Fibroblast of lung (primary cell): ENCODE measurements at regions not wholly inside any gene's neighbourhood (a gene's known extent, or its start where the extent isn't known, plus 50 kb on each side); places are given as distances from the start of the nearest gene placed in this dataset.

Experiments
- DNase-seq, 2 donors: peaks; one replicate each; pipeline versions ENCODE4 v3.0.0 to v3.0.0-alpha.2; 2010; ENCODE audit warnings: low read depth in 2 of 2
- H2AFZ ChIP-seq: 2 replicates; pipeline ENCODE4 v1.5.1; 2012; ENCODE audit warnings: low read length, control low read depth, inconsistent platforms
- H3K27ac ChIP-seq: 2 replicates; pipeline ENCODE4 v1.5.1; 2011; ENCODE audit warnings: low read length, control low read depth; ENCODE audit not compliant: insufficient read depth
- H3K27me3 ChIP-seq: 2 replicates; pipeline ENCODE4 v1.5.1; 2011; ENCODE audit warnings: mild to moderate bottlenecking, low read length; ENCODE audit not compliant: control insufficient read depth, insufficient read depth
- H3K36me3 ChIP-seq: 2 replicates; pipeline ENCODE4 v1.5.1; 2011; ENCODE audit warnings: low read length; ENCODE audit not compliant: control insufficient read depth, insufficient read depth
- H3K4me1 ChIP-seq: 2 replicates; pipeline ENCODE4 v1.5.1; 2011; ENCODE audit warnings: low read length; ENCODE audit not compliant: control insufficient read depth, insufficient read depth; ENCODE audit errors: extremely low read depth
- H3K4me2 ChIP-seq: 2 replicates; pipeline ENCODE4 v1.5.1; 2011; ENCODE audit warnings: low read length, control low read depth; ENCODE audit not compliant: insufficient read depth; ENCODE audit errors: extremely low read depth
- H3K4me3 ChIP-seq, 4 experiments: fragments of 200-600 bp in 1 of 4; sonication (generic) in 1 of 4; replicated peaks in 1 of 4; 2 replicates each; pipeline ENCODE4 v1.5.1; 2011 to 2016; ENCODE audit warnings: low read length in 4 of 4, low read depth in 3 of 4, mild to moderate bottlenecking in 3 of 4, control low read depth in 2 of 4, inconsistent platforms in 1 of 4, mixed read lengths in 1 of 4; ENCODE audit not compliant: insufficient read depth in 1 of 4; ENCODE audit errors: control extremely low read depth in 1 of 4
- H3K79me2 ChIP-seq: 2 replicates; pipeline ENCODE4 v1.5.1; 2012; ENCODE audit warnings: mild to moderate bottlenecking, low read length, inconsistent platforms; ENCODE audit not compliant: control insufficient read depth, insufficient read depth
- H3K9ac ChIP-seq: 2 replicates; pipeline ENCODE4 v1.5.1; 2011; ENCODE audit warnings: mild to moderate bottlenecking, low read length, control low read depth; ENCODE audit not compliant: insufficient read depth
- H3K9me3 ChIP-seq: 2 replicates; pipeline ENCODE4 v1.5.1; 2012; ENCODE audit warnings: low read depth, low read length; ENCODE audit not compliant: control insufficient read depth, insufficient read depth
- H4K20me1 ChIP-seq: 2 replicates; pipeline ENCODE4 v1.5.1; 2011; ENCODE audit warnings: low read length; ENCODE audit not compliant: control insufficient read depth, insufficient read depth; ENCODE audit errors: extremely low read depth
- EZH2 ChIP-seq: IDR thresholded peaks from 2 replicates; pipeline ENCODE4 v1.5.1; 2012; ENCODE audit warnings: low read length, control low read depth, mild to moderate bottlenecking; ENCODE audit errors: missing control alignments
- TF ChIP-seq, protein P1 (sequence below), 2 donors: IDR thresholded peaks in 1 of 2; conservative IDR thresholded peaks in 1 of 2; 1 replicate in 1 of 2; 2 replicates in 1 of 2; pipeline ENCODE4 v1.5.1; 2011 to 2012; ENCODE audit warnings: low read length in 2 of 2, control low read depth in 1 of 2, inconsistent platforms in 1 of 2, low read depth in 1 of 2, mild to moderate bottlenecking in 1 of 2

DNA sequence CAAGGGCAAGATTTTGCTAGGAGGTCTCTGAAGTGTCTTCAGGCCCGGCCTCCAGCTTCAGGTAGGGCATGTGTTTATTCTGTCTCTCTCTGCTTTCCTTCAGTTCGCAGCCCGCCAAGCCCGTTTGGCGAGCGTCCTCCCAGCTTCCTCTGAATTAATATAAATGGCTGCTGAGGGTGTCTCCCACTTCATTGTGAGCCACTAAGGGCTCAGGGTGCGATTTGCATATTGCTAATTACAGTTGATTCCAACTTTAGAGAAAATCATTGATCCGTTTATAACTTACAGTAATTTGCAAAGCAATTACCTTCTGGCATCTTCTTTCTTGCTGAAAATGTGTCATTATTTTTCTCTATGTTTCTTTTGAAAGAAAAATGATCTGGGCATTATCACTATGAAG is 128.3 kb upstream of the SORCS3 start:
- no peaks in the 10 kb centered on the region for H3K36me3 ChIP-seq
- H3K9me3 ChIP-seq, result no peaks in the 10 kb centered on the region
- no peaks in the 10 kb centered on the region for H3K79me2 ChIP-seq
- no peaks in the 10 kb centered on the region for H3K4me1 ChIP-seq
- H2AFZ ChIP-seq, result no peak overlapping the region
- no peak for TF ChIP-seq EZH2
- TF ChIP-seq, protein P1, sequence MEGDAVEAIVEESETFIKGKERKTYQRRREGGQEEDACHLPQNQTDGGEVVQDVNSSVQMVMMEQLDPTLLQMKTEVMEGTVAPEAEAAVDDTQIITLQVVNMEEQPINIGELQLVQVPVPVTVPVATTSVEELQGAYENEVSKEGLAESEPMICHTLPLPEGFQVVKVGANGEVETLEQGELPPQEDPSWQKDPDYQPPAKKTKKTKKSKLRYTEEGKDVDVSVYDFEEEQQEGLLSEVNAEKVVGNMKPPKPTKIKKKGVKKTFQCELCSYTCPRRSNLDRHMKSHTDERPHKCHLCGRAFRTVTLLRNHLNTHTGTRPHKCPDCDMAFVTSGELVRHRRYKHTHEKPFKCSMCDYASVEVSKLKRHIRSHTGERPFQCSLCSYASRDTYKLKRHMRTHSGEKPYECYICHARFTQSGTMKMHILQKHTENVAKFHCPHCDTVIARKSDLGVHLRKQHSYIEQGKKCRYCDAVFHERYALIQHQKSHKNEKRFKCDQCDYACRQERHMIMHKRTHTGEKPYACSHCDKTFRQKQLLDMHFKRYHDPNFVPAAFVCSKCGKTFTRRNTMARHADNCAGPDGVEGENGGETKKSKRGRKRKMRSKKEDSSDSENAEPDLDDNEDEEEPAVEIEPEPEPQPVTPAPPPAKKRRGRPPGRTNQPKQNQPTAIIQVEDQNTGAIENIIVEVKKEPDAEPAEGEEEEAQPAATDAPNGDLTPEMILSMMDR (conservative IDR thresholded peaks at IDR 0.05 in 1 of 2, IDR thresholded peaks at IDR 0.05 in 1 of 2; ENCODE audit: low read depth in 1 of 2, low read length in 2 of 2), result no peak
- H4K20me1 ChIP-seq, result no peaks in the 10 kb centered on the region
- no peak overlapping the region for H3K9ac ChIP-seq
- no peak for DNase-seq
- H3K27ac ChIP-seq, result no peak overlapping the region
- no peak overlapping the region for H3K4me3 ChIP-seq
- no peaks in the 10 kb centered on the region for H3K27me3 ChIP-seq
- H3K4me2 ChIP-seq, result no peak overlapping the region

DNA sequence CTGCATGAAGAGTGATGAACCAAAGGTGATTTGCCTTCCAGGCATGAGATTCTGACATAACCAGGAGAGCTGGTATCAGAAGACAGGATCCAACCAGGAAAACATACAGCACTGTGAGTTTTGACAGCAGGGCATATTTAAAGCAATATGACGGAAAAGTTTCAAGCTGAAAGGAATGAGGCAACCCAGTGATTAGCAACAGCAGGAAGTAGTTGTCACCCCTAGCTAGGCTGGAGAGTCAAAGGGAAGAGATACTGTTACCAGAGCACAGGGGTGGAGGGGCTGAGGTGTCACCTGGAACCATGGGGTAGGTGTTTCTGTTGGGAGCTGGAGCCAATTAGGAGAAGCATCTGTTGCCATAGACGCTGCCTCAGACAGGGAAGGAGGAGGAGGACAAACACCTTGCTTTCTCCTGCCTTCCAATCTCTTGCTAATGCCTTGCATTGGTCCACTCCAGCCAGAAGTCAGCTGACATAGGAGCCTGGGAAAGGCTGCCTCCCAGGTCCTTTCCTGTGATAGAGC is 125.4 kb upstream of the SORCS3 start:
- no peaks in the 10 kb centered on the region for H3K4me1 ChIP-seq
- no peak overlapping the region for H3K27ac ChIP-seq
- H3K9ac ChIP-seq, result no peak overlapping the region
- no peak for TF ChIP-seq EZH2
- TF ChIP-seq, protein P1 (conservative IDR thresholded peaks at IDR 0.05 in 1 of 2, IDR thresholded peaks at IDR 0.05 in 1 of 2; ENCODE audit: low read depth in 1 of 2, low read length in 2 of 2), result no peak
- H3K9me3 ChIP-seq, result no peaks in the 10 kb centered on the region
- no peaks in the 10 kb centered on the region for H3K79me2 ChIP-seq
- H3K4me3 ChIP-seq, result no peak overlapping the region
- H3K27me3 ChIP-seq, result no peaks in the 10 kb centered on the region
- no peaks in the 10 kb centered on the region for H4K20me1 ChIP-seq
- H3K4me2 ChIP-seq, result no peak overlapping the region
- H2AFZ ChIP-seq, result no peak overlapping the region
- no peaks in the 10 kb centered on the region for H3K36me3 ChIP-seq
- no peak for DNase-seq

DNA sequence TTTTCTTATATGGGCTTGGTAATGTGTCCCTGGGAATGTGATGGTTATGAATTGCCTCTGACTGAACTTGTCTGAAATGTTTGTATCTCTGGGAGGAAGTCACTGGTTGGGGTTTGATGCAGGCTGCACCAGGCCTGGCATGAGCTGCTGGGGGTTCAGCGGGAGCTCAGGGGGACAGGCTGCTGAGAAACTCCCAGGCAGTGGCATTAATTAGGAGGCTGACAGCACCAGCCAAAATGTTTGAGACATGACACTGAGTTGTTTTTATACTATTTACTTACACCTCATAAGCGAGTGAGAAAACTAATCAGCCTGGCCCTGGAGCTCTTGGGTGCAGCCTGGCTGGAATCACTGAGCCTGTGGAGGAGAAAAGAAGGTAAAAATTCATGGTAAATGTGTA is 124.1 kb upstream of the SORCS3 start:
- Histone ChIP-seq H3K27me3 (no peaks in the 10 kb centered on the region), H2AFZ (no peak overlapping the region), H3K9me3 (no peaks in the 10 kb centered on the region), H3K4me3 (no peak overlapping the region), H3K79me2 (no peaks in the 10 kb centered on the region), H3K27ac (no peak overlapping the region), H4K20me1 (no peaks in the 10 kb centered on the region), H3K36me3 (no peaks in the 10 kb centered on the region), H3K9ac (no peak overlapping the region), H3K4me1 (no peaks in the 10 kb centered on the region), H3K4me2 (no peak overlapping the region)
- DNase-seq, result no peak
- no peak for TF ChIP-seq EZH2
- TF ChIP-seq, protein P1 (conservative IDR thresholded peaks at IDR 0.05 in 1 of 2, IDR thresholded peaks at IDR 0.05 in 1 of 2; ENCODE audit: low read depth in 1 of 2, low read length in 2 of 2), result no peak
